BJ (cell line): ENCODE measurements at regions not wholly inside any gene's neighbourhood (a gene's known extent, or its start where the extent isn't known, plus 50 kb on each side); places are given as distances from the start of the nearest gene placed in this dataset.

Experiments
- CTCF ChIA-PET: fragments of 350-600 bp; formaldehyde crosslinking; extraction: SDS; loops from one replicate; lab custom pipeline; 2021; ENCODE audit warnings: antibody characterized with exemption, inconsistent platforms; lab: Yijun Ruan, JAX
- POLR2A ChIA-PET: fragments of 300-600 bp; sonication (Branson Sonifier 250); formaldehyde crosslinking; extraction: SDS; loops from one replicate; lab custom pipeline; 2021; ENCODE audit warnings: antibody characterized with exemption; lab: Charles Lee
- DNase-seq: peaks from one replicate; pipeline ENCODE4 v3.0.0-alpha.2; 2011; ENCODE audit warnings: low read depth
- H3K27me3 ChIP-seq: 2 replicates; pipeline ENCODE4 v1.6.0; 2011; ENCODE audit warnings: low read length; ENCODE audit not compliant: control insufficient read depth, insufficient read depth
- H3K36me3 ChIP-seq: 2 replicates; pipeline ENCODE4 v1.5.1; 2011; ENCODE audit warnings: low read length; ENCODE audit not compliant: control insufficient read depth, insufficient read depth
- H3K4me3 ChIP-seq: 2 replicates; pipeline ENCODE4 v1.5.1; 2011; ENCODE audit warnings: low read depth, mild to moderate bottlenecking, control low read depth, low read length
- TF ChIP-seq, protein P1 (sequence below): IDR thresholded peaks from 2 replicates; pipeline ENCODE4 v1.5.1; 2011; ENCODE audit warnings: low read depth, mild to moderate bottlenecking, control low read depth, inconsistent platforms, low read length, moderate library complexity; ENCODE audit not compliant: insufficient read depth

- H3K4me3 ChIP-seq: no peak overlapping the region
- no peaks in the 10 kb centered on the region for H3K27me3 ChIP-seq
- H3K36me3 ChIP-seq: no peaks in the 10 kb centered on the region
- DNase-seq: no peak
- TF ChIP-seq, protein P1, sequence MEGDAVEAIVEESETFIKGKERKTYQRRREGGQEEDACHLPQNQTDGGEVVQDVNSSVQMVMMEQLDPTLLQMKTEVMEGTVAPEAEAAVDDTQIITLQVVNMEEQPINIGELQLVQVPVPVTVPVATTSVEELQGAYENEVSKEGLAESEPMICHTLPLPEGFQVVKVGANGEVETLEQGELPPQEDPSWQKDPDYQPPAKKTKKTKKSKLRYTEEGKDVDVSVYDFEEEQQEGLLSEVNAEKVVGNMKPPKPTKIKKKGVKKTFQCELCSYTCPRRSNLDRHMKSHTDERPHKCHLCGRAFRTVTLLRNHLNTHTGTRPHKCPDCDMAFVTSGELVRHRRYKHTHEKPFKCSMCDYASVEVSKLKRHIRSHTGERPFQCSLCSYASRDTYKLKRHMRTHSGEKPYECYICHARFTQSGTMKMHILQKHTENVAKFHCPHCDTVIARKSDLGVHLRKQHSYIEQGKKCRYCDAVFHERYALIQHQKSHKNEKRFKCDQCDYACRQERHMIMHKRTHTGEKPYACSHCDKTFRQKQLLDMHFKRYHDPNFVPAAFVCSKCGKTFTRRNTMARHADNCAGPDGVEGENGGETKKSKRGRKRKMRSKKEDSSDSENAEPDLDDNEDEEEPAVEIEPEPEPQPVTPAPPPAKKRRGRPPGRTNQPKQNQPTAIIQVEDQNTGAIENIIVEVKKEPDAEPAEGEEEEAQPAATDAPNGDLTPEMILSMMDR: no peak
- POLR2A ChIA-PET: no interaction called here
- CTCF ChIA-PET: no interaction called here
Measured at GRCh38 chr10:129028451-129028850, 438.6 kb upstream of the MGMT start.

GRCh38 chr10:129029051-129029450 lies 438.0 kb upstream of the MGMT start:
- POLR2A ChIA-PET: no interaction called here
- TF ChIP-seq, protein P1: no peak
- Histone ChIP-seq H3K27me3 (no peaks in the 10 kb centered on the region), H3K36me3 (no peaks in the 10 kb centered on the region), H3K4me3 (no peak overlapping the region)
- CTCF ChIA-PET: no interaction called here
- no peak for DNase-seq

DNA sequence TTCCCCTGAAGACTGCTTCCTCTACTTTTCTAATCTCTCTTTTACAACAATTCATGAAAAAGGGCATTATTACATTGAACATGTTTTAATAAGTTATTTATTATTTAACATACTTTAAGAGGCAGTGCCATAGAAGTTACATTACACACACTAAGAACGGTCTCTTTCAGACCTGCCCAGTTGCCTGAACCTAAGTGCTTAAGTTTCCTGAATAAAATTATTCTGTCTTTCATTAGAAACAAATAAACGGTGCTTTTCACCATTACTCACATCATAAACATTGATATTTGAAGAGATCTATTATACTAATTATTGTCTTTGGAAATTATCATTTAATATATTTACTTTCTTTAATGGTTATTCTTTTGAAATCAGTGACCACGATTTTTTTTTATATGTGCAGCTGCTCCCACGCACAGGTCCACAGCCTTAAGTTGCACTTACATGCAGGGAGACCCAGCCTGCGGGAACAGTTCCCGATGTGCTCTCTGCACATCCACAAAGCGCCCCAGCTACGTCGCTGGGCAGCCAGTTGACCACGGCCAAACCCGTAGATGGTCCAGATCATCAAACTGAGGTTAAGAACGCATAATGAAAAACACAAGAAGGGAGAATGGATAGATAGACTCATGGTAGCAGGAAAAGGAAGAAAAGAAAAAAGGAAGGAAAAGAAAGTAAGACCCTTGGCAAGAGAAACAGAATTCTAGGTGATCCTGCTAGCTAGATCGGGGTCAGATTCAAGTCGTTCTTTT lies 437.0 kb upstream of the MGMT start:
- TF ChIP-seq, protein P1: no peak
- POLR2A ChIA-PET: no interaction called here
- Histone ChIP-seq H3K4me3 (no peak overlapping the region), H3K27me3 (no peaks in the 10 kb centered on the region), H3K36me3 (no peaks in the 10 kb centered on the region)
- CTCF ChIA-PET: interaction anchor here (1.5 kb wide), 1 partner anchor 941 kb away, joined by 5 read pairs; no protein-coding TSS in a partner anchor
- no peak for DNase-seq

GRCh38 chr10:129030603-129030895 lies 436.5 kb upstream of the MGMT start:
- no peak overlapping the region for H3K4me3 ChIP-seq
- no peaks in the 10 kb centered on the region for H3K27me3 ChIP-seq
- no peaks in the 10 kb centered on the region for H3K36me3 ChIP-seq
- ChIA-PET CTCF (interaction anchor here (0.6 to 1.5 kb wide), 3 partner anchors 933 to 948 kb away, joined by 3 to 5 read pairs (median 3); no protein-coding TSS in a partner anchor), POLR2A (no interaction called here)
- no peak for DNase-seq
- TF ChIP-seq, protein P1: no peak

GRCh38 chr10:129030996-129031843 lies 435.8 kb upstream of the MGMT start:
- Histone ChIP-seq H3K36me3 (no peaks in the 10 kb centered on the region), H3K27me3 (no peaks in the 10 kb centered on the region), H3K4me3 (no peak overlapping the region)
- ChIA-PET CTCF (interaction anchor here (0.6 to 1.5 kb wide), 3 partner anchors 932 to 947 kb away, joined by 3 to 5 read pairs (median 3); no protein-coding TSS in a partner anchor), POLR2A (no interaction called here)
- TF ChIP-seq, protein P1: peak; percentile 67
- no peak for DNase-seq
